Parathyroid adenoma (tissue), 2 donors: ENCODE measurements at regions not wholly inside any gene's neighbourhood (a gene's known extent, or its start where the extent isn't known, plus 50 kb on each side); places are given as distances from the start of the nearest gene placed in this dataset.
"Not testable (repeated sequence)": the region's sequence is repeated elsewhere in the genome, so short reads cannot be mapped to it uniquely, and the experiment has no call there.

Experiments used
- H2AFZ ChIP-seq: fragments of 300-600 bp; sonication (generic); one replicate; pipeline ENCODE4 v1.7.0; 2017; ENCODE audit warnings: antibody characterized with exemption, mild to moderate bottlenecking
- H3K27ac ChIP-seq: fragments of 300-600 bp; sonication (generic); one replicate; pipeline ENCODE4 v1.7.0; 2017
- H3K27me3 ChIP-seq: fragments of 300-600 bp; sonication (generic); one replicate; pipeline ENCODE4 v1.7.0; 2017; ENCODE audit warnings: low read length; ENCODE audit not compliant: control insufficient read depth, insufficient read depth
- H3K36me3 ChIP-seq: fragments of 300-600 bp; sonication (generic); one replicate; pipeline ENCODE4 v1.7.0; 2017; ENCODE audit warnings: low read length; ENCODE audit not compliant: control insufficient read depth, insufficient read depth
- H3K4me1 ChIP-seq: fragments of 300-600 bp; sonication (generic); one replicate; pipeline ENCODE4 v1.7.0; 2017; ENCODE audit warnings: control low read depth
- H3K4me2 ChIP-seq: fragments of 300-600 bp; sonication (generic); one replicate; pipeline ENCODE4 v1.7.0; 2017; ENCODE audit warnings: low read length
- H3K4me3 ChIP-seq: fragments of 300-600 bp; sonication (generic); one replicate; pipeline ENCODE4 v1.7.0; 2017; ENCODE audit warnings: low read depth, low read length
- H3K79me2 ChIP-seq: fragments of 300-600 bp; sonication (generic); one replicate; pipeline ENCODE4 v1.7.0; 2017; ENCODE audit warnings: control low read depth
- H3K9ac ChIP-seq: fragments of 300-600 bp; sonication (generic); one replicate; pipeline ENCODE4 v1.7.0; 2017; ENCODE audit warnings: mild to moderate bottlenecking
- H3K9me3 ChIP-seq: fragments of 300-600 bp; sonication (generic); one replicate; pipeline ENCODE4 v1.7.0; 2017; ENCODE audit warnings: low read length; ENCODE audit not compliant: control insufficient read depth
- TF ChIP-seq, protein P1 (sequence below): fragments of 300-600 bp; sonication (generic); IDR thresholded peaks from one replicate; pipeline ENCODE4 v1.7.0; 2017; ENCODE audit warnings: antibody characterized with exemption, mild to moderate bottlenecking
- donor health status: primary hyperparathyroidism.

DNA sequence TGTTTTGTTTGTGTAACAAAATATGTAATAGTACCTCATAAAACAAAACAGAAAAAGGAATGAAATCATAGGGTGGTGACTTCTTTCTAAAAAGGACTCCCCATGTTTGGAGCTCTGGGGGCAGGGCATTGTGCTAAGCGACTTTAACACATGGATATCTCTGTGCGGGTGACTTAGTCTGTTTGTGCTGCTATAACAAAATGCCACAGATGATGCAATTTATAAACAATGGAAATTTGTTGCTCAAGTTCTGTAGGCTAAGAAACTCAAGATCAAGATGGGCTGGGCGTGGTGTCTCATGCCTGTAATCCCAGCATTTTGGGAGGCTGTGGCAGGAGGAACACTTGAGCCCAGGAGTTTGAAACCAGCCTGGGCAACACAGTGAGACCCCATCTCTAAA lies 85.4 kb upstream of the SIM2 start:
- H3K36me3 ChIP-seq, result no peaks in the 10 kb centered on the region
- no peaks in the 10 kb centered on the region for H3K4me1 ChIP-seq
- TF ChIP-seq, protein P1, sequence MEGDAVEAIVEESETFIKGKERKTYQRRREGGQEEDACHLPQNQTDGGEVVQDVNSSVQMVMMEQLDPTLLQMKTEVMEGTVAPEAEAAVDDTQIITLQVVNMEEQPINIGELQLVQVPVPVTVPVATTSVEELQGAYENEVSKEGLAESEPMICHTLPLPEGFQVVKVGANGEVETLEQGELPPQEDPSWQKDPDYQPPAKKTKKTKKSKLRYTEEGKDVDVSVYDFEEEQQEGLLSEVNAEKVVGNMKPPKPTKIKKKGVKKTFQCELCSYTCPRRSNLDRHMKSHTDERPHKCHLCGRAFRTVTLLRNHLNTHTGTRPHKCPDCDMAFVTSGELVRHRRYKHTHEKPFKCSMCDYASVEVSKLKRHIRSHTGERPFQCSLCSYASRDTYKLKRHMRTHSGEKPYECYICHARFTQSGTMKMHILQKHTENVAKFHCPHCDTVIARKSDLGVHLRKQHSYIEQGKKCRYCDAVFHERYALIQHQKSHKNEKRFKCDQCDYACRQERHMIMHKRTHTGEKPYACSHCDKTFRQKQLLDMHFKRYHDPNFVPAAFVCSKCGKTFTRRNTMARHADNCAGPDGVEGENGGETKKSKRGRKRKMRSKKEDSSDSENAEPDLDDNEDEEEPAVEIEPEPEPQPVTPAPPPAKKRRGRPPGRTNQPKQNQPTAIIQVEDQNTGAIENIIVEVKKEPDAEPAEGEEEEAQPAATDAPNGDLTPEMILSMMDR, result no peak
- H3K9me3 ChIP-seq, result peaks cover 2% of the 10 kb centered on the region
- H3K27ac ChIP-seq, result no peak overlapping the region
- no peaks in the 10 kb centered on the region for H3K79me2 ChIP-seq
- H3K27me3 ChIP-seq, result no peaks in the 10 kb centered on the region
- no peak overlapping the region for H2AFZ ChIP-seq
- H3K4me2 ChIP-seq, result no peak overlapping the region
- H3K4me3 ChIP-seq, result no peak overlapping the region
- H3K9ac ChIP-seq, result no peak overlapping the region

DNA sequence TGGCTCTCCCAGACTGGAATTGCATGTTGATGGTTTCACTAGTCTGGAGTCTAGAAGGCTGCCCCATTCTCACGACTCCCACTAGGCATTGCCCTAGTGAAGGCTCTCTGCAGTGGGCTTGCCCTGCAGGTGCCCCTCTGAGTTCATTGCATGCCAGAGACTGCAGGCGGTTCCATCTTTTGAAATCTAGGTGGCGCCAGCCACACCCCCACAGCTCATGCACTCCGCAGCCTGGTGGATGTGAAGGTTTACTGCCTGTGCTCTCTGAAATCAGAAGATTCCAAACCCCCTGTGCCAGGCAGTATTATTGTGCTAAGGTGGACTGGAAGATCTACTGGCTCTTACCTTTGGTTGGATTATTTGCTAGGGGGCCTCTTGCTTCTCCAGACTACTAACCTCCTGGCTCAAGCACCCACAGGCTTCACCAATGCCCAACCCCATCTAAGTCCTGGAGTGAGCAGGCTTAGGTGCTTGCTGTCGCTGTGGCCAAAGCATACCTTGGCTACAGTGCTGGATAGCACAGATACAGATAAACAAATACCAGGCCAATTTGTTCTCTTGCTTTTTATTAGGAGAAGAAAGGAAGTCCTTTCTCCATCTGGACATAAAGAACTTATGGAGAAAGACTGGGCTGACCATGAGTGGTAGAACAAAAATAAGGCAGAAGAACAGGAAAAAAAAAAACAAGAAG lies 83.5 kb upstream of the SIM2 start:
- H3K79me2 ChIP-seq, result no peaks in the 10 kb centered on the region
- H3K4me2 ChIP-seq, result no peak overlapping the region
- H3K9ac ChIP-seq, result no peak overlapping the region
- TF ChIP-seq, protein P1, result no peak
- H3K36me3 ChIP-seq, result no peaks in the 10 kb centered on the region
- H3K4me3 ChIP-seq, result no peak overlapping the region
- no peak overlapping the region for H3K27ac ChIP-seq
- H3K4me1 ChIP-seq, result no peaks in the 10 kb centered on the region
- no peak overlapping the region for H2AFZ ChIP-seq
- no peaks in the 10 kb centered on the region for H3K9me3 ChIP-seq
- no peaks in the 10 kb centered on the region for H3K27me3 ChIP-seq

DNA sequence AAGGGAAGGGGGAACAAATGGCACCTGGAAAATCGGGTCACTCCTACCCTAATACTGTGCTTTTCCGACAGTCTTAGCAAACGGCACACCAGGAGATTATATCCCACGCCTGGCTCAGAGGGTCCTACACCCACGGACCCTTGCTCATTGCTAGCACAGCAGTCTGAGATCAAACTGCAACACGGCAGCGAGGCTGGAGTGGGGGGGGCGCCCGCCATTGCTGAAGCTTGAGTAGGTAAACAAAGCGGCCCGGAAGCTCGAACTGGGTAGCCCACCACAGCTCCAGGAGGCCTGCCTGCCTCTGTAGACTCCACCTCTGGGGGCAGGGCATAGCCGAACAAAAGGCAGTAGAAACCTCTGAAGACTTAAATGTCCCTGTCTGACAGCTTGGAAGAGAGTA lies 82.1 kb upstream of the SIM2 start:
- not testable (repeated sequence) for H3K79me2 ChIP-seq, H3K4me3 ChIP-seq, H3K9me3 ChIP-seq, H3K27me3 ChIP-seq, H3K27ac ChIP-seq, H2AFZ ChIP-seq, H3K4me1 ChIP-seq, H3K4me2 ChIP-seq, H3K36me3 ChIP-seq, H3K9ac ChIP-seq

DNA sequence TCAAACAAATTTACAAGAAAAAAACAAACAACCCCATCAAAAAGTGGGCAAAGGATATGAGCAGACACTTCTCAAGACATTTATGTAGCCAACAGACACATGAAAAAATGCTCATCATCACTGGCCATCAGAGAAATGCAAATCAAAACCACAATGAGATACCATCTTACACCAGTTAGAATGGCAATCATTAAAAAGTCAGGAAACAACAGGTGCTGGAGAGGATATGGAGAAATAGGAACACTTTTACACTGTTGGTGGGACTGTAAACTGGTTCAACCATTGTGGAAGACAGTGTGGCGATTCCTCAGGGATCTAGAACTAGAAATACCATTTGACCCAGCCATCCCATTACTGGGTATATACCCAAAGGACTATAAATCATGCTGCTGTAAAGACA lies 77.1 kb upstream of the SIM2 start:
- H3K9me3 ChIP-seq, H3K4me2 ChIP-seq, H3K4me1 ChIP-seq, H3K27ac ChIP-seq, H3K9ac ChIP-seq, H3K36me3 ChIP-seq, H3K4me3 ChIP-seq, H3K27me3 ChIP-seq, H2AFZ ChIP-seq, H3K79me2 ChIP-seq: not testable (repeated sequence)

DNA sequence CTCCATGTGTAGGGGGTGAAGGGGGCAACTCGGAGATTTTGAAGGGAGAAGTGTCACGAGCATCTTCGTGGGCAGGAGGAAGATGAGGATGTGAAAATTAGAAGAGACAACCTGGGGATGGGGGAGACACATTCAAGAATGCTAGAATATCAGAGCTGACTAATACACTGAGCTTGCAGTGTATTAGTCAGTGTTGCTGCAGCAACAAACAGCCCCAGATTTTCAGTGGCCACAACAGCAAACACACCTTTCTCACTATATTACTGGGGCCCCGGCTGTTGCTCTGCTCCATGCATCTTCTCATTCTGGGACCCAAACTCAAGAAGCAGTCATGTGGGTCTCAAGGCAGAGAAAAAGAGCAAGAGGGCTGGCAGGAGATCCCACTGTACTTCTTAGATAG lies 74.8 kb upstream of the SIM2 start:
- TF ChIP-seq, protein P1, result no peak
- H3K4me2 ChIP-seq, result no peak overlapping the region
- no peaks in the 10 kb centered on the region for H3K36me3 ChIP-seq
- H3K27ac ChIP-seq, result no peak overlapping the region
- no peak overlapping the region for H2AFZ ChIP-seq
- no peaks in the 10 kb centered on the region for H3K27me3 ChIP-seq
- H3K9ac ChIP-seq, result no peak overlapping the region
- no peak overlapping the region for H3K4me3 ChIP-seq
- H3K4me1 ChIP-seq, result no peaks in the 10 kb centered on the region
- no peaks in the 10 kb centered on the region for H3K79me2 ChIP-seq
- H3K9me3 ChIP-seq, result no peaks in the 10 kb centered on the region

DNA sequence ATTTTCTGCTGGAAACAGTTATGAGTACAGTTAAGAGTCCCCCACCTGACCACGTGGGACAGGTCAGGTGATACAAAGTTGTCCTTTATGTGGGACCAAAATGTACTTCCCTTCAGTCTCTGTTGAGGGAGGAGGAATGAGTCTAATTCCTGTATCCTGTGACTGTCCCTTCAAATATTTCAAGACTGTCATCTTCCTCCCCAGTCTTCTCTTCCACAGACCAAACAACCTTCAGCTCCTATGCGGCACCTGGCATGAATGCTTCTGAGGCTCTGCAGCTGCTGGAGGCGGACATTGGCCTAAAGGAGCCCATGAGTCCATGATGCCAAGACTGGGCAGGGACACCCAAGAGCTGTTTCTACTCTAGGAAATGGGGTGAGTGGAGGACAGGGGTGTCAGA lies 72.1 kb upstream of the SIM2 start:
- Histone ChIP-seq H3K4me1 (no peaks in the 10 kb centered on the region), H3K9ac (no peak overlapping the region), H3K27me3 (no peaks in the 10 kb centered on the region), H3K9me3 (no peaks in the 10 kb centered on the region), H3K27ac (no peak overlapping the region), H3K36me3 (no peaks in the 10 kb centered on the region), H3K79me2 (no peaks in the 10 kb centered on the region), H3K4me3 (no peak overlapping the region), H3K4me2 (no peak overlapping the region), H2AFZ (no peak overlapping the region)
- TF ChIP-seq, protein P1, result no peak
